GM21529 (cell line): ENCODE measurements at regions not wholly inside any gene's neighbourhood (a gene's known extent, or its start where the extent isn't known, plus 50 kb on each side); places are given as distances from the start of the nearest gene placed in this dataset.

Experiments
- ATAC-seq: cut with Tn5 transposase; IDR thresholded peaks from one replicate; pipeline ENCODE4 v1.9.1; 2021; ENCODE audit not compliant: unreplicated experiment

GRCh38 chr2:6443061-6443823 lies 422.5 kb downstream of the CMPK2 start:
- ATAC-seq, result no peak

- ATAC-seq, result no peak
Measured at GRCh38 chr2:6444514-6444913, 421.2 kb downstream of the CMPK2 start.

- ATAC-seq, result no peak
Measured at GRCh38 chr2:6445156-6445555, 420.6 kb downstream of the CMPK2 start.

- no peak for ATAC-seq
Measured at GRCh38 chr2:6446938-6447608, 418.6 kb downstream of the CMPK2 start.

- no peak for ATAC-seq
Measured at GRCh38 chr2:6448893-6449292, 416.8 kb downstream of the CMPK2 start.

GRCh38 chr2:6449343-6449742 lies 416.4 kb downstream of the CMPK2 start:
- no peak for ATAC-seq

GRCh38 chr2:6452702-6453481 lies 412.8 kb downstream of the CMPK2 start:
- ATAC-seq, result no peak

DNA sequence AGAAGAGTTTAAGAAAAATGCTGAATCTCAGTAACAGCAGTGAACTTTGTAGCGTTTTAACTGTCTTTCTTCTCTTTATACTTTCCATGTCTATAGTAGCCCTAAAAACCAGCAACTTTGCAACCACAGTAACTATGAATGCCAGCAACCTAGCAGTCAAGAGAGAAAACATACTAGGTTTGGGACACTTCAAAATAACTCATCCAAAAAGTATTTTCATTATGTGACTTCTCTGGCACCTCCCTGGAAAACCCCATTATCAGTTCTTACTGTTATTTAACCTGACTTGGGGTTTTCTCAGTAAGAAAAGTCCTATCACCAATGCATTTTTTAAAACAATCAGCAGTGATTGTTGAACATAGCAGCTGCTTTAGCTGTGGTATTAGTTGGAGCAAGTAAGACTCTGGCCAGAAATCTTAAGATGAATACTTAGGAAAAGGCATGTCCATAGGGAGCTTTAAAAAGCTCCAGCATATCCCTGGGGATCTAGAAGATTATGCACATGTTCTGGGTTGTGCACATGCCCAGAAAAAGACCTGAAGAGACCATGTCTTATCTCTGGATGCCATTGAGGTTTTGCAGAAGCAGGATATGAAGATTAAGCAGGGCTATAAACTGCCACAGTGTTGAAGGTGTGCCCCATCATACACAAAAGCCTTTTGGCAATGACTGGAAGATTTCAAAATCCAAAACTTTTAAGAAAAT lies 411.3 kb downstream of the CMPK2 start:
- no peak for ATAC-seq

DNA sequence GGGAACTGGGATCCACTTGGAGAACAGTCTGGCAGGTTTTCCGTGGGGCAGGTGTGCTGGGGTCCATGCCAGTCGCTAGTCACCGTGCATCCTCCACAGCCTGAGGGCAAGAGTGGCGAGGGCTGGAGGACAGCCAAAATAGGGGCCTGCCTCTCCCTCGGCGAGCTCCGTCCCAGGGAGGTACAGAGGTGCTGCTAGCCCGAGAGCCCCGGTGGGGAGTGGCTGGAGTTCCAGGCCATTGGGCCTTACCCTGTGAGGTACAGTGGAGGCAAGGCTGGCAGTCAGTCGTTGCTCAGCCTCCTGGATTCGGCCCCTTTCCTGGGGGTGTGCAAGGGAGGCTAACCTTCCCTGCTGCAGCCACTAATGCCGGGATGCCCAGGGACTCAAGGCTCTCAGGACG lies 406.6 kb downstream of the CMPK2 start:
- no peak for ATAC-seq

DNA sequence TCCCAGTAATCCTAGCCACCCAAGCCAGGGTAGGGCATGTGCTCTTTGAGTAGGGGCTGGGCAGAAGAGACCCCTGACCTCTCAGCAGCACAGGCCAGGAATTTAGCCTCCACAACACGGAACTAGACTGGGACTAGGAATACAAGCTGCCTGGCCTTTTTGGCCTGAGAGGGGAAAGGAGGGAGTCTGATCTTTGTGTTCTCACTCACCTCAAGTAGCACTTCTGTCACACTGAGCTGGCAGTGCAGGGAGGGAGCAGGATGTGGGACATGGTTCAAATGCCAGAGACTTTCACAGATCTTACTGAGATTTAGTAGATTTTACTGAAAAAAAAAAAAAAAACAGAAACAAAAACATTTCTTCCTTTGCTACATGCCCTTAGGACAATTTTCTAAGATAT lies 395.2 kb downstream of the CMPK2 start:
- ATAC-seq, result no peak

- ATAC-seq, result no peak
Measured at GRCh38 chr2:6471419-6471818, 394.3 kb downstream of the CMPK2 start.

DNA sequence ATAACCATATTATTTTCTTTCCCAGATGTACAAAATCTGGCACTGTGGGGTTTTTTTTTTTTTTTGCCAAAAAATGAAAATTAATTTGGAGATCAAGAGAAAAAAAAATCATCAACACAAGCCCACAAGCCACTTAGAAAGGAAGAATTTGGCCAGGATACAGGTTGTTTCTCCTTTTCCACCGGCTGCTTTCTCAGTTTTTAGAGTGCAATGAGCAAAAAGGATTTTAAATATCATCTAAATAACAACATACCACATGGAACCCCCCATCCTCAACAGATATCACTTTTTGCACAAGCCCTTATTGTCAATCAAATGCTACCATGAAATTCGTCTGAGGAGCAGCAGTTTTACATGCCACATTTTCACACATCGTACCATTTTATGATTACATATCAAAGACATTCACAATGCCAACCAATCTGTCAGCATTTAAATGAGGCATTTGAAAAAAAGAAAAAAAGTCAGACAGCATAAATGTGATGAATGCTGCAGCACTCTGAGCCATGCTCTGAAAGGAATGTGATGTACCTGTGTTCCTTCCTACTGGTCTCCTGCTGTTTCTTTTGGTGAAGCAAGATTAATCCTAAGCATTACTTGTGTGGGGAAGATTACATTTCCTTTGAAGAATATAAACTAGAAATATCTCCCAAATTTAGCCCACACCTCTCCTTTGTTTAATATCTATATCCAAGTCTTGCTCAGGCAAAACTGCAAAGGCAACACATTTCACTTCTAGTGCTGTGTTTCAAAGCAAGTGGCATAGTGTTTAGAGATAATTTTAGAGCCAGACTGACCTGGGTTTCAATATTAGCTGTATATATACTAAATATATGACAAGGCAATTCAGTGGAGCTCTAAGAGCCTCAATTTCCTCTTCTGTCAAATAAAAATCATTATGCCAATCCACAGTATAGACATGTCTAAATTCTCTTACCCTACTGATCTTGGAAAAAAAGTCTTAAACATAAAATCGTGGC lies 391.3 kb downstream of the CMPK2 start:
- peak; percentile 49 for ATAC-seq

DNA sequence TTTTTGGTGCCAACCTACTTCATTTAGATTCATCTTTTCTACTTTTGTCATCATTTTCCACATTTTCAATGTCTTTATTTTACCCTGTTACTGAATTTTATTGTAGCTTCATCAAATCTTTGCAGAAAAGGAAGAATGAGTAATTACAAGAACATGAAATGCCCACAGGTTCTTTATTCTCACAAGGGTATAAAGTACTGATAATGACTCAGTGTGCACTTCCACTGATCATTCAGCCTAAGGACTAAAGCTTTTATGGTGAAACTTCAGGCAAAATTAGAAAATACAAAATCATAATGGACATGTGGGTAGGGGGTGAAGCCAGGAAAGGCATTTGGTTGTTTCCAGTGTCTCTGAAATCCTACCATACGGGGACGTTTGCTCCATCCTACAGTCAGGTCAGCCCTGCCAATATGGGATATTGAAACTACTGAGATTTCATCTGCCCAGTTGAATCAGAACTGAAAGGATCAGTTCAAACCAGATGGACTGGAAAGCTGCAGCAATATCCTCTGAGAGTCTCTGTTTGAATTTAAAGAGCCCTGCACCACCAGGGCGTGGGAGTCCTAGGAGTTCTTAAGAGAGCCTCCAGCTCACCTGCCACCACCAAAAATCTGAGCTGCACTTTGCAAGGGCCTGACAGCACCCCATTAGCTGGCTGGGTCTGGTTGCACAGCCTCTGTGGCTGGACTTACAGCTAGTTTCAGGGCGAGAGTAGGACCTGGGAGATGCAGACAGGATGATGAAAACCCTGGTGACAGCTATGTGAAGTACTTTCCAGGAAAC lies 390.4 kb downstream of the CMPK2 start:
- ATAC-seq, result peak; percentile 79

GRCh38 chr2:6480514-6480913 lies 385.2 kb downstream of the CMPK2 start:
- no peak for ATAC-seq

DNA sequence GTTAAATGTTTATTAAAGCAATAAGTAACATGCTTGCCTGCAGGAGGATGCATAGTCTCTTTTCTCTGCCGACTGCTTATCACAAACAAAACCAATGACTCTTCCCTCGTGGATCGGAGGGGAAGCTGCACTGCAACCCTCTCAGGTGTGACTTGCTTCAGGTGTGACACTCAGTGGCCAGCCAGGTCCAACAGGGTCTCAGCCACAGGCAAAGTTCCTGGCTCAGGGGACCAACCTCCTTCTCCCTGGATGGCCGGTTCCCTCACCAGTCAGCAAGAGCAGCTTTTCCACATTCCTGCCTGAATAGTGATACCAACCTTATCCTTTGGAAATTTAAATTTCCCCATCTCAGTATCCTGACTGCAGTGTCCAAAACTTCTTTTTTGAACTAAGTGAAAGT lies 383.5 kb downstream of the CMPK2 start:
- no peak for ATAC-seq

GRCh38 chr2:6487765-6488164 lies 377.9 kb downstream of the CMPK2 start:
- no peak for ATAC-seq

DNA sequence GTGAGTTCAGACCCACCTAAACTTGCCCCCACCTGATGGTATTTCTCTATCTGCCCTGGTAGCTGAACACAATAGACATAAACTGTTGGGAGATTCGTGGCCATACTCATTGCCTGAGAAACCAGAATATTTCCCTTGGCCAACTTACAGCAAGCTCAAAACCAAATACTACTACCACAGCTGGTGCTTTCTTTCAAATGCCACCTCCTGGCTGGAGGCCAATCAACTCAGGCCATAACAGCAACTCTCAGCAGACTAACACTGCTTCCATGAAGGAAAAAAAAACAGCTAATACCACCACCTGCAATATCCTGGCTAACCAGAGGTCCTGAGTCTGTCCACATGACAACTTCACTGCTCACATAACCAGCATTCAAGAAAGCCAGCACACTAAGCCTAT lies 373.1 kb downstream of the CMPK2 start:
- ATAC-seq, result no peak

GRCh38 chr2:6493266-6493665 lies 372.4 kb downstream of the CMPK2 start:
- ATAC-seq, result no peak

DNA sequence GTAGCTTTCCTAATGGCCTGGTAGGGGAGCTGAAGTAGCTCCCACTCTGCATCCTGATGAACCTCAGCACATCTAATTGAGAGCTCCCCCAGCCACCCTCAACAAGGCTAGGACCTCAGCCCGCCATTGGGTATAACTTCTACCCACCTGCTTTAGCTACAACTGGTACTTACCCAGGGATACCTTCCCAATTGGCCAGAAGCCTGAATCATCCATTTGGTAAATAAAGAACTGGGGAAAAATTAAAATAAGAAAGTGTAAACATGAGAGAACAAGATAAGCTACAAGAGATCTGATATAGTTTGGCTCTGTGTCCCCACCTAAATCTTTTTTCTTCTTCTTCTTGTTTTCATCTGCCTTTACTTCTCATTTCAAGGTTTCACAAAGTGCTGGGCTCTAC lies 372.0 kb downstream of the CMPK2 start:
- ATAC-seq, result no peak
